Naive thymus-derived CD8-positive, alpha-beta T cell (primary cell): ENCODE measurements at regions not wholly inside any gene's neighbourhood (a gene's known extent, or its start where the extent isn't known, plus 50 kb on each side); places are given as distances from the start of the nearest gene placed in this dataset.
A peak's percentile ranks its signal among the peaks of the same experiment; 100 is the strongest.
"Not testable (repeated sequence)": the region's sequence is repeated elsewhere in the genome, so short reads cannot be mapped to it uniquely, and the experiment has no call there.

Source experiments
- ATAC-seq, 2 donors: fragments of 150-1000 bp; cut with Tn5 transposase in 1 of 2; sonication (Bioruptor Pico), chemical (Tn5 transposase) in 1 of 2; 1 replicate in 1 of 2; 2 replicates in 1 of 2; pipeline ENCODE4 v1.10.0; 2021; ENCODE audit warnings: mild to moderate bottlenecking in 2 of 2, moderate library complexity in 2 of 2
- POLR2A ChIA-PET: fragments of 350-600 bp; sonication (Branson Sonifier 250); formaldehyde crosslinking; loops from one replicate; lab custom pipeline; 2021; ENCODE audit warnings: antibody characterized with exemption; lab: Charles Lee
- DNase-seq, 10 donors: peaks; one replicate each; pipeline versions ENCODE4 v3.0.0 to v3.0.0-alpha.2; 2020 to 2022
- H3K27ac Mint-ChIP-seq, 10 donors: one replicate each; pipeline ENCODE4 v1.8.0; 2020 to 2022; ENCODE audit warnings: mild to moderate bottlenecking in 10 of 10, mixed read lengths in 10 of 10, moderate library complexity in 4 of 10, inconsistent platforms in 1 of 10
- H3K27me3 Mint-ChIP-seq, 5 donors: one replicate each; pipeline ENCODE4 v1.8.0; 2021 to 2022; ENCODE audit warnings: mixed read lengths in 5 of 5
- H3K36me3 Mint-ChIP-seq, 3 donors: one replicate each; pipeline ENCODE4 v1.8.0; 2020 to 2022; ENCODE audit warnings: mixed read lengths in 3 of 3, mild to moderate bottlenecking in 2 of 3, inconsistent platforms in 1 of 3
- H3K4me1 Mint-ChIP-seq, 4 donors: one replicate each; pipeline ENCODE4 v1.8.0; 2021 to 2022; ENCODE audit warnings: mixed read lengths in 4 of 4
- H3K4me3 Mint-ChIP-seq, 10 donors: one replicate each; pipeline ENCODE4 v1.8.0; 2020 to 2022; ENCODE audit warnings: mild to moderate bottlenecking in 10 of 10, mixed read lengths in 10 of 10, moderate library complexity in 6 of 10, inconsistent platforms in 1 of 10
- H3K9me3 Mint-ChIP-seq, 9 donors: one replicate each; pipeline ENCODE4 v1.8.0; 2020 to 2022; ENCODE audit warnings: mixed read lengths in 9 of 9, mild to moderate bottlenecking in 3 of 9, inconsistent platforms in 1 of 9, moderate library complexity in 1 of 9

DNA sequence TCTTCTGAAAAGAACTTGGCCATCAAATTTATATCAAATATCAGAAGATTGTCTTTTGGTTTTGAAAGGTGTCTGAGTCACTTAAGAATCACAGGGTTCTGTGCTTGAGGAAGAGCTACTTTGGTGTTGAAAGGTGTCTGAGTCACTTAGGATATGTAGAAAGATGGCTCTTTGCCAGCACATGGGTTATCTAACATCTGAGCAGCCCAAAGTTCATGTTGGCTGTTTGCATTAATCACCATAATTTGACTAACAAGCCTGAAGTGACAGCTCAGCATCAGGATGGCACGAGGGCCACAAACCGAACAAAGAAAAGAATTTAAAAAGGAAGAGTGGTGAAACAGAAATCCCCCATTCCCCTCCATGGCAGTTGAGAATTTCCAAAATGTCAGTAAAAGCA is 190.5 kb upstream of the CMC1 start:
- POLR2A ChIA-PET = no interaction called here
- Mint-ChIP-seq H3K27ac (peak overlapping the region in 5 of 10 donors; percentile 15 to 73 (median 45)), H3K9me3 (no peaks in the 10 kb centered on the region), H3K36me3 (no peaks in the 10 kb centered on the region), H3K27me3 (no peaks in the 10 kb centered on the region), H3K4me1 (peaks cover 7 to 21% (median 13%) of the 10 kb centered on the region in 4 donors), H3K4me3 (peak overlapping the region in 2 of 10 donors; percentile 11 to 16)
- peak in 6 of 10 donors; percentile 3 to 61 (median 20) for DNase-seq
- ATAC-seq = peak; percentile 59 to 83

DNA sequence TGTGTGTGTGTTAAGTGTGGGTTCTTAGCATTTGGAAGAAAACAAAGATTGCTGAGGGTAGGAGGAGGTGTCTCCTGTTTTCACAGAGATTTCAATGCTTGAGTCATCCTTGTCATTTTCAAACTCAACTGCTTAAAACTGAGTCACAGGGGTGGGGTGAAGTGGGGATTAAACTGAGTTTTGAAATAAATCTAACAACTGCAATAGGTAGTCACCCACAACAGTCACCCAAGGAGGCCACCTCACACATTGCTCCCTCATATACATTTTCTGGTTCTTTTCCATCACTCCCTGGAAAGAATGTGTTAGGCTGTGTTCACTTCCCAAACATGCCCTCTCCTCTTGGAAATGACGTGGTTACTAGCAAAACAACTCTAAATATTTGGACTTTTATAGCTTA is 187.7 kb upstream of the CMC1 start:
- H3K9me3 Mint-ChIP-seq = no peaks in the 10 kb centered on the region
- no peak for ATAC-seq
- peaks cover 9 to 21% (median 13%) of the 10 kb centered on the region in 4 donors for H3K4me1 Mint-ChIP-seq

DNA sequence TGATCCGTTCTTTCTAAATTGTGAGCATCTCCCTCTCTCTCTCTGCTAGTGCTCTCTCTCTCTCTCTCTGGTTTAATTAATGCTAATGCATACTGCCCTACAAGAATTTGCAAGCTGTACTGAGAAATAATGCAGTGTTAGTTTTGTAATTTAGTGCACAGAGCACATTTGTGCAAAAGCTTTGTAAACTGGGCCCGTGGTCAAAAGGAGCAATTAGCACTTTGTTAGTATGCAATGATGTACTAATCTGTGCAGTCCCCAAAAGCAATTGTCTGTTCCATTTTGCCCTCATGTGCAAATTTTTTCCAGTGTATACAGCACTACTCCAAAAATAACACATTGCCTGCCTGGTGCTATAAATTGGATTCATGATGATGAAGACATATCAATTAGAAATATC is 184.6 kb upstream of the CMC1 start:
- ATAC-seq = no peak
- no peaks in the 10 kb centered on the region for H3K9me3 Mint-ChIP-seq

More for the DNA sequence above, 187.7 kb upstream of the CMC1 start:
- DNase-seq = no peak
- peaks cover 0 to 9% (median 2%) of the 10 kb centered on the region in 5 donors for H3K27me3 Mint-ChIP-seq
- POLR2A ChIA-PET = no interaction called here
- no peak overlapping the region for H3K4me3 Mint-ChIP-seq
- no peak overlapping the region for H3K27ac Mint-ChIP-seq
- H3K36me3 Mint-ChIP-seq = no peaks in the 10 kb centered on the region

DNA sequence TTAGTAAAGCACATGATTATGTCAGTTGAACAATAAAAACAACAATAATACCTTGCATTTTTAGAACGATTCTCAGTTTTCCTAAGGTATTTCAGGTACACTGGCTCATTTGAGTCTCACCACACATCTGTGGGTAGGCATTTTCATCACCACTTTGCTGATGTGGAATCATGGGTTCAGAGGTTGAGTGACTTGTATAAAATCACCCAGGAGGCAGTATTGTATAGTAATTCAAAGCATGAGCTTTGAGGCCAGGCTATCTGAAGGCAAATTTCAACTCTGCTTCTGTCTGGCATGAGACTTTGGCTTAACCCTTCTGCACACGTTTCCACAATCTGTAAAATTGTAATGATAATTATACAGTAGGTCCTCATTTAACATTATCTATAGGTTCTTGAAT is 183.9 kb upstream of the CMC1 start:
- H3K4me1 Mint-ChIP-seq = peaks cover 0 to 5% (median 1%) of the 10 kb centered on the region in 4 donors
- ATAC-seq (no peak), DNase-seq (no peak)
- H3K9me3 Mint-ChIP-seq = no peaks in the 10 kb centered on the region
- peaks cover 0 to 9% (median 3%) of the 10 kb centered on the region in 5 donors for H3K27me3 Mint-ChIP-seq
- peak overlapping the region in 1 of 10 donors; percentile 17 for H3K27ac Mint-ChIP-seq
- H3K4me3 Mint-ChIP-seq = no peak overlapping the region
- POLR2A ChIA-PET = no interaction called here
- H3K36me3 Mint-ChIP-seq = no peaks in the 10 kb centered on the region

More for the DNA sequence above, 184.6 kb upstream of the CMC1 start:
- Mint-ChIP-seq H3K27me3 (peaks cover 0 to 9% (median 3%) of the 10 kb centered on the region in 5 donors), H3K36me3 (no peaks in the 10 kb centered on the region), H3K4me1 (peaks cover 0 to 7% (median 3%) of the 10 kb centered on the region in 4 donors), H3K27ac (no peak overlapping the region), H3K4me3 (no peak overlapping the region)
- no peak for DNase-seq
- POLR2A ChIA-PET = no interaction called here

DNA sequence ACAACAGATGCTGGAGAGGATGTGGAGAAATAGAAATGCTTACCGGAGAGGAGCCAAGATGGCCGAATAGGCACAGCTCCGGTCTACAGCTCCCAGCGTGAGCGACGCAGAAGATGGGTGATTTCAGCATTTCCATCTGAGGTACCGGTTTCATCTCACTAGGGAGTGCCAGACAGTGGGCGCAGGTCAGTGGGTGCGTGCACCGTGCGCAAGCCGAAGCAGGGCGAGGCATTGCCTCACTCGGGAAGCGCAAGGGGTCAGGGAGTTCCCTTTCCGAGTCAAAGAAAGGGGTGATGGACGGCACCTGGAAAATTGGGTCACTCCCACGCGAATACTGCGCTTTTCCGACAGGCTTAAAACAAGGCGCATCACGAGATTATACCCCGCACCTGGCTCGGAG is 182.2 kb upstream of the CMC1 start:
- H3K27me3 Mint-ChIP-seq, H3K36me3 Mint-ChIP-seq, POLR2A ChIA-PET, H3K4me3 Mint-ChIP-seq, DNase-seq, ATAC-seq, H3K9me3 Mint-ChIP-seq, H3K4me1 Mint-ChIP-seq: not testable (repeated sequence)
- H3K27ac Mint-ChIP-seq = peak overlapping the region in 1 of 10 donors; percentile 13

DNA sequence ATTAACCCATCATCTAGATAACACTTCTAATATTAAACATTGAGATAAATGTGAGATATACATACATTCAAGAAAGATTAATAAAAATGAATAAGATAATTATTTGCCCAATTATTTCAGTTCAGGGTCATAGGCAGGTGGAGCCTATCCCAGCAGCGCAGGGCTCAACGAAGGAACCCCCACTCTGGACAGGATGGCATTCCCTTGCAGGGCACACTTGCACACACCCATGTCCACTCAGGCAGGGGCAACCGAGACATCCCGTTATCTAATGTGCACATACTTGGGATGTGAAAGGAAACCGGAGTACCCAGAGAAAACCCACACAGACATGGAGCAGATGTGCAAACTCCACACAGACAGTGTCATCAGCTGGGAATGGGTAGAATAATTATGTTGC is 175.4 kb upstream of the CMC1 start:
- Mint-ChIP-seq H3K27ac (no peak overlapping the region), H3K9me3 (peaks cover 0 to 20% (median 7%) of the 10 kb centered on the region in 9 donors)

DNA sequence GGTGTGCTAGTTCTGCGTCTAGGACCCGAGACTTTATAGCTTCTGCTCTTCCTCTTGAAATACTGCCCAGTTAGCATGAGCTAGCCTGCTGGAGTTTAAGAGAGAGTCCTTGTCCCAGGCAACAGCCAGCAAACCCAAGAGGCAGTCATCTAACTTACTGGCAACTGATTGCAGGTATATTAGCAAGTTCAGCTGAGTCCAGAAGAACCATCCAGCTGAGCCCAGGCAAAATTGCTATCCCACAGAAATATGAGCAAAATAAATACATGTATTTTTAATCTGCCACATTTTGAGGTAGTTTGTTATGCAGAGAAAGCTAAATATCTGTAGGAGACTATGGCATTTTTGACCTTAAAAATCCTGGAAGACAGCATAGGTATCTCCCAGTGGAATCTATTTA is 174.4 kb upstream of the CMC1 start:
- DNase-seq = no peak
- Mint-ChIP-seq H3K27me3 (no peaks in the 10 kb centered on the region), H3K4me1 (no peaks in the 10 kb centered on the region), H3K4me3 (no peak overlapping the region), H3K36me3 (peaks cover 0 to 17% (median 0%) of the 10 kb centered on the region in 3 donors), H3K9me3 (peaks cover 0 to 20% (median 7%) of the 10 kb centered on the region in 9 donors), H3K27ac (no peak overlapping the region)
- POLR2A ChIA-PET = no interaction called here
- no peak for ATAC-seq

More for the DNA sequence above, 175.4 kb upstream of the CMC1 start:
- Mint-ChIP-seq H3K27me3 (no peaks in the 10 kb centered on the region), H3K36me3 (peaks cover 0 to 17% (median 0%) of the 10 kb centered on the region in 3 donors), H3K4me1 (no peaks in the 10 kb centered on the region), H3K4me3 (no peak overlapping the region)
- DNase-seq (no peak), ATAC-seq (no peak)
- POLR2A ChIA-PET = no interaction called here

DNA sequence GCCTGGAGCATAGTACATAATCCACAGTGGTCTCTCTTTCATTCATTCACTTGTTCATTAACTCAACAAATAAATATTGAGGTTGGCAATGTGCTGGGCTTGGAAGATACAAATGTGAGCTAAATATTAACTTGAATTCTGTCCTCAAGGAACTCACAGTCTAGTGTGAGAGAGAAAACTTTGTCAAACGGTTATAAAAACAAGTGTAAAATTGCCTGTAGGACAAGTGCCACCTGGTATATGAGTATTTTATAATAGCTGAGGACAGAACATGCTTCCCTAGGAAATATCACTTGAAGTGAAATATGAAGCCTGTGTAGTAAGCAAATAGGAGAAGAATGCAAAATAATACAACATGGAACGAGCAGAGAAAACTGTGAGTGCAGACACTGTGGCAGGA is 173.1 kb upstream of the CMC1 start:
- no peaks in the 10 kb centered on the region for H3K4me1 Mint-ChIP-seq
- no peaks in the 10 kb centered on the region for H3K27me3 Mint-ChIP-seq
- POLR2A ChIA-PET = no interaction called here
- no peak for DNase-seq
- peaks cover 0 to 17% (median 0%) of the 10 kb centered on the region in 3 donors for H3K36me3 Mint-ChIP-seq
- H3K9me3 Mint-ChIP-seq = peaks cover 0 to 20% (median 7%) of the 10 kb centered on the region in 9 donors
- no peak overlapping the region for H3K4me3 Mint-ChIP-seq
- peak overlapping the region in 1 of 10 donors; percentile 8 for H3K27ac Mint-ChIP-seq
- ATAC-seq = no peak

DNA sequence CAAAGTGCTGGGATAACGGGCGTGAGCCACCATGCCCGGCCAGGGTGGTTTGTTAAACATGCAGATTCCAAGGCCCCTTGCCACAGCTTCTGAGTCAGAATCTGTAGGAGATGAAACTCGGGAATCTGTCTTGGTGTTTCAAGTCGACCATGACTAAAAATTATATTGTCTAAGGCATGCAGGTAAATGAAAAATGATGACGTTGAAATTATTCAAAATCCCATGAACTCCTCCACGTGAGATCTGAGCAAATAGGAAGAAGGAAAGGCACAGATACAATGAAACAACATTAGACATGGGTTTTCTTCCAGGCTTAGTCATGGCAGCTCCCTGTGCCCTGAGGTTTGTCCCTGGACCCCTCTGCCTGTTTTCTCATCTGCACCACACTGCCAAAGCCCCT is 172.0 kb upstream of the CMC1 start:
- H3K4me1 Mint-ChIP-seq = no peaks in the 10 kb centered on the region

DNA sequence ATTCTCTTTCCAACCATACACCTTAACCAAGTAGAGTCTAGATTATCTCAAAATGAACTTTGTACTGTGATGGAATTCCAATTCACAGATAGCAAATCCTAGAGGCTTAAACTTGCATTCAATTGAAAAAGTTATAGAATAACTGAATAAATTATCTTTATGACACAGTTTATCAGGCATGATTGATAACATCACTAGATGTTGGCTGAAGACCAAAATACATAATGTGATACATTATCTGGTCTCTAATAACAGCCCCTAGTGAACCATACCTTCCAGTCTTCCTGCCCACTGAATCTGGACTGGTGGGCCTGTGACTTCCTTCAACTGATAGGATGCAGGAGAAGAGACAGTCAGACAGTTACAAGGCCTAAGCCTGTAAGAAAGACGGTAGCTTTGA is 165.2 kb upstream of the CMC1 start:
- no peak for ATAC-seq
- no peaks in the 10 kb centered on the region for H3K36me3 Mint-ChIP-seq
- no peak for DNase-seq
- no peak overlapping the region for H3K4me3 Mint-ChIP-seq
- no peaks in the 10 kb centered on the region for H3K27me3 Mint-ChIP-seq
- peaks cover 0 to 2% (median 0%) of the 10 kb centered on the region in 4 donors for H3K4me1 Mint-ChIP-seq
- H3K27ac Mint-ChIP-seq = no peak overlapping the region
- POLR2A ChIA-PET = no interaction called here
- H3K9me3 Mint-ChIP-seq = no peaks in the 10 kb centered on the region

More for the DNA sequence above, 172.0 kb upstream of the CMC1 start:
- Mint-ChIP-seq H3K36me3 (peaks cover 0 to 17% (median 0%) of the 10 kb centered on the region in 3 donors), H3K27ac (peak overlapping the region in 1 of 10 donors; percentile 4), H3K4me3 (no peak overlapping the region), H3K9me3 (peaks cover 0 to 20% (median 7%) of the 10 kb centered on the region in 9 donors), H3K27me3 (no peaks in the 10 kb centered on the region)
- POLR2A ChIA-PET = no interaction called here
- DNase-seq (no peak), ATAC-seq (no peak)

DNA sequence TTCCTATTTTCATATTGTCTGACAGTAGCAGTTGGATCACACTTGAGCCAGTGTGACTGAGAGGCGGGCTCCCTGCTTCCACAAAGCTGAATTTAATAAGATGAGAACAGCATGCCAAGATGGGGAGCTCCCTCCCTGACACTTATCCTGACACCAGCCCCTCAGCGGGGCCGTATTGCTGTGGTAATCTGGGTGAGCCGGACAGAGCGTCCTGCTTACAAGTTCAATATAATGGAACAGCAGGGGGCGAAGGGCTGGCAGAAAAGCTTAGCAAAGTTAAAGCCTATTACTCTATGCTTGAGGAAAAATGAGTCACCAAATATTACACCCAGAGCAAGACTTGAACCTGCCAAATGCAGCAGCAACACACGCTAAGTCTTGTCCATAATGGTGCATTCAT is 163.8 kb upstream of the CMC1 start:
- no peak overlapping the region for H3K4me3 Mint-ChIP-seq
- no peak overlapping the region for H3K27ac Mint-ChIP-seq
- no peaks in the 10 kb centered on the region for H3K9me3 Mint-ChIP-seq
- H3K4me1 Mint-ChIP-seq = peaks cover 0 to 4% (median 0%) of the 10 kb centered on the region in 4 donors
- DNase-seq (no peak), ATAC-seq (no peak)
- H3K27me3 Mint-ChIP-seq = peaks cover 0 to 3% (median 0%) of the 10 kb centered on the region in 5 donors
- POLR2A ChIA-PET = no interaction called here
- H3K36me3 Mint-ChIP-seq = no peaks in the 10 kb centered on the region

DNA sequence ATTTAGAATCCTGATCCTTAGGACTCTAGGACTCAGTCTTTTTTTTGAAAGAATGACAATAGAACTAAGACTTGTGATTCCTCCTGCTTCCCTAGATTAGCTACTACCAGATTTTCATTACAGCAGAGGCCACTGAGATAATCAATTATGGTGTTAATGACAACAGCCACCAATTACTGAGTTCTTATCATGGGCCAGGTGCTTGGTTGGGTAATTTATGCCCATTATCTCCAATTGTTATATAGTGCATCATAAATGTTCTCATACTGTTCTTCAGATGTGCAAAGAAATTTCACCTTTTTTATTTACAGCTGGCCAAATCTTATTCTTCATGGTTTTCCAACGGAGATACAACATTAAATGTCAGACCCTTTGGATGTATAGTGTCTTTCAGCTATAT is 162.9 kb upstream of the CMC1 start:
- Mint-ChIP-seq H3K36me3 (no peaks in the 10 kb centered on the region), H3K27ac (no peak overlapping the region), H3K4me1 (peaks cover 0 to 4% (median 0%) of the 10 kb centered on the region in 4 donors), H3K27me3 (peaks cover 0 to 3% (median 0%) of the 10 kb centered on the region in 5 donors), H3K9me3 (no peaks in the 10 kb centered on the region), H3K4me3 (no peak overlapping the region)
- ATAC-seq (no peak), DNase-seq (no peak)
- POLR2A ChIA-PET = no interaction called here

DNA sequence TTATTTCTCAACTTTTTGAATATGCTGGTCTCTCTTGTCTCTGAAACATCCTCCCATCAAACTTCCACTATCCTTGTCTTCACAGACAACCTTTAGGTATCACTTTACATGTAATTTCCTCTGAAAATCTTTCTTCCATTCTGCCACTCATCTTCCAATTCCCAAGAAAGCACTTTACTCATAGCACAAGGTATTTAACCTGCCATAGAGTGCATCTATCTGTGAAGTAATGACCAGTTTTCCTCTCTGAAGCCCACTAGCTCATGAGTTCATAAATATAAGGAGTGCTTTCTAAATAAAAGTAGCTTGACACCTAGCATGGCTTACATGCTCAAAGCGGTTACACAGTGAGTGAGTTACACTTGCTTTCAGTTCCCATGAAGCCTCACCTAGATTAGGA is 160.7 kb upstream of the CMC1 start:
- H3K9me3 Mint-ChIP-seq = no peaks in the 10 kb centered on the region
- DNase-seq = no peak
- no peak overlapping the region for H3K27ac Mint-ChIP-seq
- H3K4me3 Mint-ChIP-seq = no peak overlapping the region
- ATAC-seq = no peak
- peaks cover 0 to 4% (median 0%) of the 10 kb centered on the region in 4 donors for H3K4me1 Mint-ChIP-seq
- POLR2A ChIA-PET = no interaction called here
- peaks cover 0 to 3% (median 0%) of the 10 kb centered on the region in 5 donors for H3K27me3 Mint-ChIP-seq
- no peaks in the 10 kb centered on the region for H3K36me3 Mint-ChIP-seq

DNA sequence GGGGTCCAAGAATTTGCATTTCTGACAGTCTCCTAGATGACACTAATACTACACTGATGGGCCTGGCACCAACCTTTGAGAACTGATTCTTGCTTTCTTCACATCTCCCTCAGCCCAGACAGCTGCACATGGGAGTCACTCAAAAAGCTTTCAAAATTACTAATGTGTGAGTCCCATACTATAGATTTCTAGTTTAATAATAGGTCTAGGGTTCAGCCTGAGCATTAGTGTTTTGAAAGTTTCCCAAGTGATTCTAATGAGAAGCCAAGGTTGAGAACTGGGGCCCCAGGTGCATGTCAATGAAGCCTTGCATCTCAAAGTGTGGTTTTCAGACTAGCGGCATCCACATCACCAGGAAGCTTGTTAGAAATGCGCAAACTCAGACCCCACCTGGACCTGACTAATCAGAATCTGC is 159.9 kb upstream of the CMC1 start:
- POLR2A ChIA-PET = no interaction called here
- H3K27me3 Mint-ChIP-seq = peaks cover 0 to 3% (median 0%) of the 10 kb centered on the region in 5 donors
- H3K36me3 Mint-ChIP-seq = no peaks in the 10 kb centered on the region
- DNase-seq (no peak), ATAC-seq (no peak)
- peaks cover 0 to 4% (median 0%) of the 10 kb centered on the region in 4 donors for H3K4me1 Mint-ChIP-seq
- H3K9me3 Mint-ChIP-seq = no peaks in the 10 kb centered on the region
- no peak overlapping the region for H3K27ac Mint-ChIP-seq
- H3K4me3 Mint-ChIP-seq = no peak overlapping the region
